Activated B cell treated with CpG ODN at 0.5 μM for 24 hours (primary cell): ENCODE measurements at regions not wholly inside any gene's neighbourhood (a gene's known extent, or its start where the extent isn't known, plus 50 kb on each side); places are given as distances from the start of the nearest gene placed in this dataset.

Experiments
- ATAC-seq: fragments of 200-7000 bp; cut with Tn5 transposase; one replicate; pipeline ENCODE4 v1.10.0; 2021; ENCODE audit warnings: low read depth, mild to moderate bottlenecking, moderate library complexity
- CTCF ChIA-PET: fragments of 350-600 bp; sonication (Branson Sonifier 250); formaldehyde crosslinking; loops from one replicate; lab custom pipeline; 2021; ENCODE audit warnings: antibody characterized with exemption; lab: Charles Lee
- POLR2A ChIA-PET: fragments of 350-600 bp; sonication (Branson Sonifier 250); formaldehyde crosslinking; loops from one replicate; lab custom pipeline; 2021; ENCODE audit warnings: antibody characterized with exemption; lab: Charles Lee
- DNase-seq: peaks from one replicate; pipeline ENCODE4 v3.0.0; 2022
- H3K27ac Mint-ChIP-seq: one replicate; pipeline ENCODE4 v1.8.0; 2020; ENCODE audit warnings: mixed read lengths
- H3K27me3 Mint-ChIP-seq: one replicate; pipeline ENCODE4 v1.8.0; 2021; ENCODE audit warnings: mixed read lengths
- H3K36me3 Mint-ChIP-seq: one replicate; pipeline ENCODE4 v1.8.0; 2021; ENCODE audit warnings: low read depth, mixed read lengths
- H3K4me1 Mint-ChIP-seq: one replicate; pipeline ENCODE4 v1.8.0; 2021; ENCODE audit warnings: mixed read lengths
- H3K4me3 Mint-ChIP-seq: one replicate; pipeline ENCODE4 v1.8.0; 2020; ENCODE audit warnings: mild to moderate bottlenecking, mixed read lengths
- H3K9me3 Mint-ChIP-seq: one replicate; pipeline ENCODE4 v1.8.0; 2020; ENCODE audit warnings: mixed read lengths
- intact Hi-C: fragments of 100-400 bp; cut with micrococcal nuclease; formaldehyde crosslinking; loops from one replicate; pipeline ENCODE4 v1.15.1; 2024
- TF ChIP-seq, protein P1 (sequence below): fragments of 200-600 bp; IDR thresholded peaks from one replicate; pipeline ENCODE4 v1.8.0; 2022; ENCODE audit warnings: antibody characterized with exemption, mild to moderate bottlenecking

DNA sequence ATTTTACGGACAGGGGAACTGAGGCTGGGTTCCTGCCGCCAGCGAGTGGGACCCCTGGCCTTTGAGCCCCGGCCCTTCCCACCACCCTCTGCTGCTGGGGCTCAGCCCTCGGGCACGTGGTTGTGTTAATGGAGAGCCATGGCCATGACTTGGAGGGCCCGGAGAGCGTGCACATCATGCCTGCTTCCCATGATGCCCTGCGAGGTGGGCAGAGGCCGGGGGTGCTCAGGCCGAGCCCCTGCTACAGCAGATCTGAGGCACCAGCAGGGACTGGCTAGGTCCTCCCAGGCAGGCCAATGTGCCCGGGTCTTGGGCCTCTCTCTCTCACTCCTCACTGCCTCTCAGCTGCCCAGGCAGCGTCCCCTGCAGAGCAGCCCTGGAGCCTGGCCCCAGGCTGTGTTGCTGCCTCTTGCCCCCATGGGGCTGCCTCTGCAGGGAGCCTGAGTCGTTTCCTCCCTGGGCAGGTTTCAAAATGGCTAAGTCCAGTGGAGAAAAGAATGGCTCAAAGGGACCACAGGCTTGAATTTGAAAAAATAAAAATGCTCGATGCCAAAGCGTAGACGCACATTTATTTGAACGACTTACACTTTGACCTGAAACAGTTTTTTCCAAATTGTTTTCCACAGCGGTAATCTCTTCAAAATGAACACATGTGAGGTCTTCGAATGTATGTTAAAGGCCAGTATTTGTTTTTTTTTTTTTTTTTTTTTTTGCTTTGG lies 72.6 kb upstream of the CLDN5 start:
- peak overlapping the region; percentile 46 for H3K4me3 Mint-ChIP-seq
- no peak for DNase-seq
- peak overlapping the region; percentile 50 for H3K27ac Mint-ChIP-seq
- ATAC-seq: peak; percentile 37
- ChIA-PET POLR2A (interaction anchor here (2.0 kb wide), 1 partner anchor 22 kb away, joined by 9 read pairs; no protein-coding TSS in a partner anchor), CTCF (interaction anchor here (1.1 kb wide), 1 partner anchor 33 kb away, joined by 4 read pairs; no protein-coding TSS in a partner anchor)
- H3K36me3 Mint-ChIP-seq: no peaks in the 10 kb centered on the region
- no peaks in the 10 kb centered on the region for H3K27me3 Mint-ChIP-seq
- H3K4me1 Mint-ChIP-seq: peaks cover 24% of the 10 kb centered on the region
- TF ChIP-seq, protein P1, sequence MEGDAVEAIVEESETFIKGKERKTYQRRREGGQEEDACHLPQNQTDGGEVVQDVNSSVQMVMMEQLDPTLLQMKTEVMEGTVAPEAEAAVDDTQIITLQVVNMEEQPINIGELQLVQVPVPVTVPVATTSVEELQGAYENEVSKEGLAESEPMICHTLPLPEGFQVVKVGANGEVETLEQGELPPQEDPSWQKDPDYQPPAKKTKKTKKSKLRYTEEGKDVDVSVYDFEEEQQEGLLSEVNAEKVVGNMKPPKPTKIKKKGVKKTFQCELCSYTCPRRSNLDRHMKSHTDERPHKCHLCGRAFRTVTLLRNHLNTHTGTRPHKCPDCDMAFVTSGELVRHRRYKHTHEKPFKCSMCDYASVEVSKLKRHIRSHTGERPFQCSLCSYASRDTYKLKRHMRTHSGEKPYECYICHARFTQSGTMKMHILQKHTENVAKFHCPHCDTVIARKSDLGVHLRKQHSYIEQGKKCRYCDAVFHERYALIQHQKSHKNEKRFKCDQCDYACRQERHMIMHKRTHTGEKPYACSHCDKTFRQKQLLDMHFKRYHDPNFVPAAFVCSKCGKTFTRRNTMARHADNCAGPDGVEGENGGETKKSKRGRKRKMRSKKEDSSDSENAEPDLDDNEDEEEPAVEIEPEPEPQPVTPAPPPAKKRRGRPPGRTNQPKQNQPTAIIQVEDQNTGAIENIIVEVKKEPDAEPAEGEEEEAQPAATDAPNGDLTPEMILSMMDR: no peak
- H3K9me3 Mint-ChIP-seq: no peaks in the 10 kb centered on the region
- intact Hi-C loops: loop anchor here (2.0 kb wide), 1 partner anchor 26 kb away; no protein-coding TSS in a partner anchor

DNA sequence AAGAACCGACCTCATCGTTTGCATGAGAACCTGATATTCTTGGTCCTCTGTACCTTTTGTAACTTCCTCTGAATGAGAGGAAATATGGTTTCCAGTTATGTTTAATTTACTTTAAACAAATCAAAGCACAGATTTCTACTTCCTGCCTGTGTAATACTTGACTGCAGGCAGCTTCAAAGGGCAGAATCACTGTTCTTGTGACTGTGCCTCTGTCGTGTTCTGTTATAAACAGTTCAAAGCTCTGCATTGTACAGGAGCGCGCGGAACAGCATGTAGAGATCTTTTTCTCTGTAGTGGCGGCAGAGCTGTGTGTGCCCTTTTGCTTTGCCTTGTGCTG lies 73.2 kb upstream of the CLDN5 start:
- peak; percentile 58 for ATAC-seq
- no peak for DNase-seq
- TF ChIP-seq, protein P1: no peak

DNA sequence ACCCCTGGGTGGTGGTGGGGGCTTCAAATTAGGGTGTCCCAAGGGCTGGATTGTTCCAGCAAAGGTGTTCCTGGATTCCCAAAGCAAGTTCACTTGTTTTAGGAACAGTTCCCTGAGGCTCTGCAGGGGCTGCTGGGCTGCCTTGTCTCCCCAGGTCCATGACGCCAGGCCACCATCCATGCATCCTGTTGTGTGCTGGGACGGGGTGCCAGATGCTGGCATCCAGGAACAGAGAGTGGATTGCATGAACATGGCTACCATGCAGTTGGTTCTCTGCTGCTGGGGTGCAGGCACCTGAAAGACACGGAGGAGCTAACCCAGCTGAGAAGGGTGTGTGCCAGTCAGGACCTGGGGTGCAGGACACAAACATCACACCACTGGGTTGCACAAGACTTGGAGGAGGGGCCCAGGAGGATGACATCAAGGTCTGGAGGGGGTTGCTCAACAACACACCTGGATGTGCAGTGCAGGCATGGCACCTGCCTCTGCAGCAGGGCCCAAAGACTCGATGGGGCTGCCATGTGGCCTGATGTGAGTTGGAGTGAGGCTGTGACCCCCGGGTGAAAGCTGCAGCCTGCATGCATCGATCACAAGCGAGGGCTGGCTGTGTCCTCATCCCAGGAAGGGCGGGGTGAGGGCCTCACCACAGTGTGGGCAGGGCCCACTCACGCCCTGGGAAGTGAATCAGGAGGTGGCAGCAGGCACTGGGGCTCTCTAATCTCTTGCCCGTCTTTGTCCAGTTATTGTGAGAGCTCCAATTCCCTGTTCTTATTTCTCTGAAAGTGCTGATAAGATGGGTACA lies 74.0 kb upstream of the CLDN5 start:
- H3K27me3 Mint-ChIP-seq: no peaks in the 10 kb centered on the region
- H3K9me3 Mint-ChIP-seq: no peaks in the 10 kb centered on the region
- H3K4me1 Mint-ChIP-seq: peaks cover 24% of the 10 kb centered on the region
- DNase-seq (no peak), ATAC-seq (no peak)
- CTCF ChIA-PET: interaction anchor here (0.7 kb wide), 1 partner anchor 32 kb away, joined by 4 read pairs; no protein-coding TSS in a partner anchor
- no peak overlapping the region for H3K27ac Mint-ChIP-seq
- TF ChIP-seq, protein P1: no peak
- H3K4me3 Mint-ChIP-seq: no peak overlapping the region
- no peaks in the 10 kb centered on the region for H3K36me3 Mint-ChIP-seq
- POLR2A ChIA-PET: interaction anchor here (2.0 kb wide), 1 partner anchor 21 kb away, joined by 9 read pairs; no protein-coding TSS in a partner anchor
- intact Hi-C loops: no loop called here

More for the DNA sequence above, 73.2 kb upstream of the CLDN5 start:
- Mint-ChIP-seq H3K9me3 (no peaks in the 10 kb centered on the region), H3K36me3 (no peaks in the 10 kb centered on the region), H3K27ac (peak overlapping the region; percentile 50), H3K27me3 (no peaks in the 10 kb centered on the region), H3K4me1 (peaks cover 24% of the 10 kb centered on the region), H3K4me3 (peak overlapping the region; percentile 46)
- intact Hi-C loops: loop anchor here (2.0 kb wide), 1 partner anchor 25 kb away; no protein-coding TSS in a partner anchor
- CTCF ChIA-PET: no interaction called here
- POLR2A ChIA-PET: interaction anchor here (2.0 kb wide), 1 partner anchor 21 kb away, joined by 9 read pairs; no protein-coding TSS in a partner anchor

DNA sequence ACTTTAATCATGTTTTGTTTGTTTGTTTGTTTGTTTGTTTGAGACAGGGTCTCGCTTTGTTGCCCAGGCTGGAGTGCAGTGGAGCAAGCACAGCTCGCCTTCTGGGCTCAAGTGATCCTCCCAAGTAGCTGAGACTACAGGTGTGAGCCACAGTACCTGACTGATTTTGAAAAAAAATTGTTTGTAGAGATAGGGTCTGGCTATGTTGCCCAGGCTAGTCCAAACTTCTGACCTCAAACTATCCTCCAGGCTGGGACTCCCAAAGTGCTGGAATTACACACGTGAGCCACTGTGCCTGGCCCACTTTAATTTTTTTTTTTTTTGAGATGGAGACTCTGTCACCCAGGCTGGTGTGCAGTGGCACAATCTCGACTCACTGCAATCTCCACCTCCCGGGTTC lies 74.8 kb upstream of the CLDN5 start:
- H3K4me3 Mint-ChIP-seq: no peak overlapping the region
- DNase-seq (no peak), ATAC-seq (no peak)
- ChIA-PET POLR2A (no interaction called here), CTCF (interaction anchor here (0.7 kb wide), 1 partner anchor 31 kb away, joined by 4 read pairs; no protein-coding TSS in a partner anchor)
- intact Hi-C loops: no loop called here
- TF ChIP-seq, protein P1: no peak
- H3K27me3 Mint-ChIP-seq: no peaks in the 10 kb centered on the region
- H3K27ac Mint-ChIP-seq: no peak overlapping the region
- H3K9me3 Mint-ChIP-seq: no peaks in the 10 kb centered on the region
- no peaks in the 10 kb centered on the region for H3K36me3 Mint-ChIP-seq
- H3K4me1 Mint-ChIP-seq: peaks cover 24% of the 10 kb centered on the region
